GM12891 (cell line): ENCODE measurements at regions not wholly inside any gene's neighbourhood (a gene's known extent, or its start where the extent isn't known, plus 50 kb on each side); places are given as distances from the start of the nearest gene placed in this dataset.

Source experiments
- PAX5 ChIP-seq: IDR thresholded peaks from 2 replicates; pipeline ENCODE4 v1.6.1; 2011; ENCODE audit warnings: low read length, moderate library complexity, mild to moderate bottlenecking; ENCODE audit not compliant: insufficient read depth, severe bottlenecking
- POLR2A ChIP-seq: IDR thresholded peaks from 2 replicates; pipeline ENCODE4 v1.6.1; 2011; ENCODE audit warnings: low read depth, low read length, control low read depth
- POLR2AphosphoS5 ChIP-seq: IDR thresholded peaks from 2 replicates; pipeline ENCODE4 v1.6.1; 2011; ENCODE audit warnings: low read depth, low read length, control low read depth
- POU2F2 ChIP-seq: IDR thresholded peaks from 2 replicates; pipeline ENCODE4 v1.6.1; 2011; ENCODE audit warnings: low read depth, mild to moderate bottlenecking, control low read depth, low read length, moderate library complexity
- SPI1 ChIP-seq: IDR thresholded peaks from 2 replicates; pipeline ENCODE4 v1.6.1; 2011; ENCODE audit warnings: low read depth, low read length, control low read depth
- TAF1 ChIP-seq: IDR thresholded peaks from 2 replicates; pipeline ENCODE4 v1.6.1; 2011; ENCODE audit warnings: low read depth, low read length, control low read depth

GRCh38 chr4:3879681-3880614 is 113.8 kb downstream of the ADRA2C start:
- TF ChIP-seq POLR2A (no peak), POLR2AphosphoS5 (no peak), TAF1 (no peak), SPI1 (no peak), PAX5 (no peak), POU2F2 (0 out of 2 replicates have a peak, but pooled peaks have one; percentile 15)
